ENCODE measurements at regions not wholly inside any gene's neighbourhood (a gene's known extent, or its start where the extent isn't known, plus 50 kb on each side); places are given as distances from the start of the nearest gene placed in this dataset.

GRCh38 chr18:78241535-78242253 lies 737.9 kb upstream of the SALL3 start:
- no peak overlapping the region for H2AFZ ChIP-seq (ENCODE audit: low read depth, low read length)
- no peaks in the 10 kb centered on the region for H3K79me2 ChIP-seq (ENCODE audit: low read length)
- no peak overlapping the region for H3K9ac ChIP-seq (ENCODE audit: low read length)
- peaks cover 11% of the 10 kb centered on the region; the same call in 1 of the 2 replicates for H3K9me3 ChIP-seq (ENCODE audit: insufficient read depth, low read length)
- TF ChIP-seq CTCF (IDR thresholded peaks at IDR 0.05; ENCODE audit: low read depth, low read length): no peak
- TF ChIP-seq EZH2phosphoT487 (IDR thresholded peaks at IDR 0.05; ENCODE audit: low read depth): no peak
- no peaks in the 10 kb centered on the region for H3K27me3 ChIP-seq (ENCODE audit: low read depth, low read length)
- H4K20me1 ChIP-seq (ENCODE audit: insufficient read depth, low read length): no peaks in the 10 kb centered on the region
- H3K4me2 ChIP-seq (ENCODE audit: low read length): no peak overlapping the region
- no peak overlapping the region for H3K4me3 ChIP-seq (ENCODE audit: low read length)
- no peak overlapping the region for H3K27ac ChIP-seq (ENCODE audit: low read length)
- no peaks in the 10 kb centered on the region for H3K4me1 ChIP-seq (ENCODE audit: low read length)
- H3K36me3 ChIP-seq (replicated peaks; ENCODE audit: low read depth, low read length): no peaks in the 10 kb centered on the region

GRCh38 chr18:78242254-78242643 lies 737.4 kb upstream of the SALL3 start:
- H3K4me2 ChIP-seq (ENCODE audit: low read length): no peak overlapping the region
- no peaks in the 10 kb centered on the region for H3K4me1 ChIP-seq (ENCODE audit: low read length)
- no peak overlapping the region for H2AFZ ChIP-seq (ENCODE audit: low read depth, low read length)
- no peaks in the 10 kb centered on the region for H3K27me3 ChIP-seq (ENCODE audit: low read depth, low read length)
- H3K27ac ChIP-seq (ENCODE audit: low read length): no peak overlapping the region
- H3K9ac ChIP-seq (ENCODE audit: low read length): no peak overlapping the region
- H3K79me2 ChIP-seq (ENCODE audit: low read length): no peaks in the 10 kb centered on the region
- TF ChIP-seq CTCF (IDR thresholded peaks at IDR 0.05; ENCODE audit: low read depth, low read length) (no peak), EZH2phosphoT487 (IDR thresholded peaks at IDR 0.05; ENCODE audit: low read depth) (no peak)
- no peaks in the 10 kb centered on the region for H4K20me1 ChIP-seq (ENCODE audit: insufficient read depth, low read length)
- peaks cover 11% of the 10 kb centered on the region; the same call in 1 of the 2 replicates for H3K9me3 ChIP-seq (ENCODE audit: insufficient read depth, low read length)
- H3K4me3 ChIP-seq (ENCODE audit: low read length): no peak overlapping the region
- no peaks in the 10 kb centered on the region for H3K36me3 ChIP-seq (replicated peaks; ENCODE audit: low read depth, low read length)

- Histone ChIP-seq H3K4me1 (ENCODE audit: low read length) (no peaks in the 10 kb centered on the region), H3K36me3 (replicated peaks; ENCODE audit: low read depth, low read length) (no peaks in the 10 kb centered on the region), H3K27ac (ENCODE audit: low read length) (no peak overlapping the region), H3K27me3 (ENCODE audit: low read depth, low read length) (no peaks in the 10 kb centered on the region), H3K4me3 (ENCODE audit: low read length) (no peak overlapping the region), H3K79me2 (ENCODE audit: low read length) (no peaks in the 10 kb centered on the region), H3K4me2 (ENCODE audit: low read length) (no peak overlapping the region), H3K9ac (ENCODE audit: low read length) (no peak overlapping the region), H3K9me3 (ENCODE audit: insufficient read depth, low read length) (peaks cover 8% of the 10 kb centered on the region; the same call in 1 of the 2 replicates), H2AFZ (ENCODE audit: low read depth, low read length) (no peak overlapping the region), H4K20me1 (ENCODE audit: insufficient read depth, low read length) (no peaks in the 10 kb centered on the region)
- TF ChIP-seq EZH2phosphoT487 (IDR thresholded peaks at IDR 0.05; ENCODE audit: low read depth): no peak
- no peak for TF ChIP-seq CTCF (IDR thresholded peaks at IDR 0.05; ENCODE audit: low read depth, low read length)
Observed at GRCh38 chr18:78242806-78243205, 736.8 kb upstream of the SALL3 start.

GRCh38 chr18:78244779-78245178 lies 734.8 kb upstream of the SALL3 start:
- H3K4me2 ChIP-seq (ENCODE audit: low read length): no peak overlapping the region
- no peaks in the 10 kb centered on the region for H3K36me3 ChIP-seq (replicated peaks; ENCODE audit: low read depth, low read length)
- no peak overlapping the region for H2AFZ ChIP-seq (ENCODE audit: low read depth, low read length)
- H3K27me3 ChIP-seq (ENCODE audit: low read depth, low read length): no peaks in the 10 kb centered on the region
- H3K4me1 ChIP-seq (ENCODE audit: low read length): no peaks in the 10 kb centered on the region
- H3K27ac ChIP-seq (ENCODE audit: low read length): no peak overlapping the region
- no peak overlapping the region for H3K4me3 ChIP-seq (ENCODE audit: low read length)
- no peaks in the 10 kb centered on the region for H4K20me1 ChIP-seq (ENCODE audit: insufficient read depth, low read length)
- no peaks in the 10 kb centered on the region for H3K79me2 ChIP-seq (ENCODE audit: low read length)
- no peak overlapping the region for H3K9ac ChIP-seq (ENCODE audit: low read length)
- TF ChIP-seq EZH2phosphoT487 (IDR thresholded peaks at IDR 0.05; ENCODE audit: low read depth) (no peak), CTCF (IDR thresholded peaks at IDR 0.05; ENCODE audit: low read depth, low read length) (no peak)
- H3K9me3 ChIP-seq (ENCODE audit: insufficient read depth, low read length): 0 out of 2 replicates have a peak, but pooled peaks cover 7% of the 10 kb centered on the region
